ENCODE measurements at regions not wholly inside any gene's neighbourhood (a gene's known extent, or its start where the extent isn't known, plus 50 kb on each side); places are given as distances from the start of the nearest gene placed in this dataset.

GRCh38 chr18:24936691-24937090 is 415.3 kb downstream of the ZNF521 start:
- TF ChIP-seq ESRRG (CRISPR knock-in tag; IDR thresholded peaks at IDR 0.05) (no peak), ZNF70 (CRISPR knock-in tag; IDR thresholded peaks at IDR 0.05) (no peak), ZFP3 (CRISPR knock-in tag; IDR thresholded peaks at IDR 0.05) (no peak), TSHZ2 (CRISPR knock-in tag; IDR thresholded peaks at IDR 0.05) (no peak), CREB5 (CRISPR knock-in tag; IDR thresholded peaks at IDR 0.05; ENCODE audit: low read depth) (no peak), BACH2 (CRISPR knock-in tag; IDR thresholded peaks at IDR 0.05; ENCODE audit: borderline replicate concordance) (no peak), ARNTL (CRISPR knock-in tag; IDR thresholded peaks at IDR 0.05; ENCODE audit: borderline replicate concordance, low read depth) (no peak), GLIS3 (CRISPR knock-in tag; IDR thresholded peaks at IDR 0.05) (no peak), ZC3H10 (CRISPR knock-in tag; IDR thresholded peaks at IDR 0.05) (no peak), ISL1 (CRISPR knock-in tag; IDR thresholded peaks at IDR 0.05) (no peak), CSRNP3 (CRISPR knock-in tag; IDR thresholded peaks at IDR 0.05) (no peak), ZNF565 (CRISPR knock-in tag; conservative IDR thresholded peaks at IDR 0.05; ENCODE audit: low read depth) (no peak), PPARA (CRISPR knock-in tag; IDR thresholded peaks at IDR 0.05; ENCODE audit: borderline replicate concordance) (no peak), ZFP30 (CRISPR knock-in tag; IDR thresholded peaks at IDR 0.05) (no peak)

Data from SK-N-SH treated with all-trans-retinoic acid at 6 μM for 48 hours (cell line).